ENCODE measurements at regions not wholly inside any gene's neighbourhood (a gene's known extent, or its start where the extent isn't known, plus 50 kb on each side); places are given as distances from the start of the nearest gene placed in this dataset.

DNA sequence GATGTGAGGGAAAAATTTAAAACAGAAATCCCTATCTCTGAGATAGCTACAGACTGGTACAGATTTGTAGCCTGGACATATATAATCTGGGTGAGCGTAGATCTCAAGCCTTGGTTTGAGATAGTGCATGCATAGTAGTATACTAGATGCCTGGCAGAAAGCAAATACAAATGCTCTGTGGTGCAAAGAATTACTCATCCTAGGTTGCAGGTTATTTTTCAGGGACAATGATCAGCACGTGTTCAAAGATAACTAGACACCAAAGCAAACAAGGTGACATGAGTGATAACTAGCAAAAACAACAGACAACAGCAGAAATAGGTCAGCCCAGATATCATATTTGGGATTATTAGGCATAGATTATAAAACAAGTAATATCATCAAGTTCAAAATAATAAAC, 292.5 kb downstream of the HLX start:
- H3K27ac Mint-ChIP-seq: no peak overlapping the region
- DNase-seq (ENCODE audit: low spot score in 2 of 2): no peak
- no peaks in the 10 kb centered on the region for H3K36me3 Mint-ChIP-seq
- no peak for ATAC-seq
- peaks cover 7 to 8% of the 10 kb centered on the region in 2 donors for H3K9me3 Mint-ChIP-seq

DNA sequence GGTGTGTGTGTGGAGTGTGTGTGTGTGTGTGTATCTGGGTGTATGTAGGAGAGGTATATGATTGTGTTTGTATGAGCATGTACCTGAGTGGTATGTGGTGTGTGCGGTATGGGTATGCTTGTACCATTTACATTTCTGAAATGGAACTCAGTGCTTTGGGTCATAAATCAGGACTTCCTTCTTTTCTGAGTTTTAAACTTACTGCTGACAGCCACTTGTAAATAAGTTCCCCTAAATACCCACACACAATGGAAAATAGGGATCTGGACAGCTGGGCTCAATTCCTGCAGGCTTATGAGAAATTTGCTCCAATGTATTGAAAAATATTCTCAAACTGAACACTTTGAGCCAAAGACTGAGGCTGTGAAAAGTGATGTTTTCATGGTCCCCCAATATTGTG, 293.6 kb downstream of the HLX start:
- H3K9me3 Mint-ChIP-seq: peaks cover 7 to 8% of the 10 kb centered on the region in 2 donors
- no peak overlapping the region for H3K27ac Mint-ChIP-seq
- ATAC-seq: no peak
- no peak for DNase-seq (ENCODE audit: low spot score in 2 of 2)
- H3K36me3 Mint-ChIP-seq: no peaks in the 10 kb centered on the region

DNA sequence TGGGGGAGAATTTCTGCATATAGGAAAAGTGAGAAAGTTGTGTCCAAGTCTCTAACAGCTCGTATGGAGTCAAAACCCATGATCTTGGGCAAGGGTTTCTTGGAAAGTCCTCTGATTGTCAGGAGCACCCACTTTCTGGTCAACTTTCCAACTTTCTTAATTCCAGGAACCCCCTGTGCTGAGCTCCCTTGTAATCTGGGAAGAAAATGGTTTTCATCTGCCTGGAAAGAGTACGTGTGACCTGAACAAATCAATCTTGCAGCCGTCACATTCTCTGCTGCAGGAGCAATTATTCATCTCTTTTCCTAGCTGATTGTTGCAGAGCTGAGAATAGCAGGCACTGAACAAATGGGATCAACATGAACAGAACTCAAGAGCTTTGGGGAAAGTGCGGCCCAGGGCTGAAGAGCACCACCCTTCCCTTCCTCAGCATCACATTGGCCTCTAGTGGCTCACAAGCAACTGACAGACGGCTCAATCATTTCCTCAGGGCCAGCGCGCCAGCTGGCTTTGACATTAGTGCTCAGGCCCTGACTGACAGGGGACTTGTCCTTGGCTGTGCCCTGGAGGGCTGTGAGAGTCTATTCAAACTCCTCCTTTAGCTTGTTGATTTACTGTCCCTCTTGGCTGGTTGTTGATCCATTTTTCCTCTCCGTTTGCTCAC, 295.2 kb downstream of the HLX start:
- Mint-ChIP-seq H3K9me3 (peaks cover 7 to 8% of the 10 kb centered on the region in 2 donors), H3K36me3 (no peaks in the 10 kb centered on the region), H3K27ac (no peak overlapping the region)
- DNase-seq (ENCODE audit: low spot score in 2 of 2) (no peak), ATAC-seq (no peak)

DNA sequence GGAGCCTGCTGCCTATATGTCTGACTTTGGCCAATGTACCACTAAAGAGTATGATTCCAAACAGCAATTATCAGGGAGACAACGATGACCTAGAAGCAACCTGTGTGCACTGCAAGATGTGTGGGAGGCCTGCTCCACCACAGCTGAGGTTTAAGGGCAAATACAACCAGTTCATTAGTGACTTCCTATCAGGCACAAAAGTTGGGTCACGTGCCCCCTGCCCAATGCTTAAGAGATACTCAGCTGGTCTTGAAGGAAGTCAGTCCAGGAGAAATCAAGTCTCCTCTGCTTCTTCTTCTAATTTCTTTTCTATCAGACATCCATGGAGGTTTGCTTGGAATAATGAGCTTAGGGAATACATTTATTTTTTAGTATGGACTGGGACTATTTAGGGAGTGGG, 296.0 kb downstream of the HLX start:
- Mint-ChIP-seq H3K9me3 (peaks cover 7 to 8% of the 10 kb centered on the region in 2 donors), H3K36me3 (no peaks in the 10 kb centered on the region), H3K27ac (no peak overlapping the region)
- DNase-seq (ENCODE audit: low spot score in 2 of 2) (no peak), ATAC-seq (no peak)

DNA sequence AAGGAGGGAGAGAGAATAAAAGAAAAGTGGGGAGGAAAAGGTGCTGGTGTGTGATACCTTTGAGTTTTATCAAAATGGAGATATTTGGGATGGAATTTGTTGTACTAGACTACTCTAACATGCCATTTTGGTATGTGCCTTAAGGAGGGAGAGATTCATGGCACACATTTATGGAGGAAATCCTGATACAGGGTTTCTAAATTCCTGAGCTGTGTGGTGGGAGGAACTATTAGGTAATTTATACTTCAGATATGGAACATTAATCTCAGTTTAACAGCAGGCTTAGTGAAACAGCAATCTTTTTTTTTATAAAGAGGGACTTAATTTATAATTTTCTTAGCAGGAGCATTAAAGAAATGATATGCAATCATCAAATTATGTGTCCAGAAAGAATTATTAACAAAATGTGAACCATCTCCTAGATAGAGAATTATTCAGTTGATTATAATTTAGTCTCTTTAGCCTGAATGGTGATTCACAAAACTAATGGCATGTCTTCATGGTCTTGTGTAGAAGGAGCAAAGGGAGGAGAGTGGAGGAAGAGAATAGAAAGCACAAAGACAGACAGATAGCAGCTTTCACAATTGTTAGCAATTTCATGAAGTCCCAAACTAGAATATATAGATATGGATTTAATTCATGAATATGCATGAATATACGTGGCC, 301.6 kb downstream of the HLX start:
- Mint-ChIP-seq H3K27ac (no peak overlapping the region), H3K36me3 (no peaks in the 10 kb centered on the region)
- no peak for ATAC-seq

DNA sequence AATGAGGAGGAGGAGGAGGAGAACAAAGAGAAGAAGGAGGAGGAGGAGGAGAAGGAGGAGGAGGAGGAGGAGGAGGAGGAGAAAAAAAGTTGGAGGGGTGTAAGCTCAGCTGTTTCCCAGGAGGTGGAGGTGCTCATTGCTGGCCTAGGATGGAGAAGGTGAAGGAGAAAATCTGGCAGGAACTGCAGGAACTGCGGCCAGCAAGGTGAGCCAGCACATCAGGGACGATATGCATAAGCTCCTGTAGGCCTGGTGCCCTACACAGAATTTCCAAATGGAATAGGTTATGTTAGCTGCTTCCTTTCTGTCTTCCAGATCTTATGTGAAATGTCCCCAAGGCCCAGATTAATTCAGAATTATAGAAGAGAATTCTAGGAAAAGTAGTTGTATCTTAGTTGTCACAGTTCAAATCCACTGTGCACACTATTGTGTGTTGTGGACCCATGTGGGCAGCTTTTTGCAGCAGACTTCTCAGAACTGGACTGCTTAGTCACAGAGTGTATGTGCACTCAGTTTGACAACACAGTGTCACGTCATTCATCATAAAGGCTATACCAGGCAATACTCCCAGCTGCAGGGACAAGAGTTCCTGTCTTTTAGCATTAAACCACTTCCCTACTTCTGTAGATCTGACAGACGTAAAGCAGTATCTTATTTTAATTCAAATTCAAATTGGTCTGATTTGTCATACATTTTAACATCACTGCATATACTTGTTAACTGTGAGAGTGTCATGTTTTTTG, 303.7 kb downstream of the HLX start:
- Mint-ChIP-seq H3K36me3 (no peaks in the 10 kb centered on the region), H3K27ac (no peak overlapping the region), H3K9me3 (no peaks in the 10 kb centered on the region)
- ATAC-seq: peak in 1 of 2 donors; percentile 50
- DNase-seq (ENCODE audit: low spot score in 2 of 2): no peak

More for the DNA sequence above, 301.6 kb downstream of the HLX start:
- no peak for DNase-seq (ENCODE audit: low spot score in 2 of 2)
- no peaks in the 10 kb centered on the region for H3K9me3 Mint-ChIP-seq

DNA sequence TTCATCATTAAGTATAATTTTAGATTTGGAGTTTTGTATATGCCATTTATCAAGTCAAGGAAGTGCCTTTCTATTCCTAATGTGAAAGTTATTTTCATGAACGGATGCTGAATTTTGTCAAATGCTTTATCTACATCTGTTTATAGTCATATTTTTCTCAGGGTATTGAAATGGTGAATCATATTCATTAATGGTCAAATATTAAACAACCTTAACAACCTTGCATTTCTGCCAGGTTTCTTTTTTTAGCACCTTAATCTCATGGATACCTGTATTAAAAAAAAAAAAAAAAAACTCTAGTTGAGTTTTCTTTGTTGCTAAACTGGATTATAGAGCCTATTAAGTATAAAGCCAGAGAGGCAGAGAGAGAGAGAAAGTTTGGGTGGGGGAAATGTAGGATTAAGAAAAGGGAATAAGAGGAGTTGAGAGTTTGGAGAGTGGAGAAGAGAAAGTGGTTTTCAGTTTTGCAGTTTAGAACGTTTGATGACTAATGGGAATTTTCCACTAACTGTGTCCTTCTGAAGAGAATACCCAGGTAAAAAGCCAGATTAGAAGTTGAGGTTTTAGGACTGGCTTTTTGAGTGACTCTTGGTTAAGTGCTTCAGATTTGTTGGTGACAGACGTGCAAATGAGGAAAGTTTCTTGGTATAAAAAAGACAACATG, 305.0 kb downstream of the HLX start:
- DNase-seq (ENCODE audit: low spot score in 2 of 2) (no peak), ATAC-seq (no peak)
- H3K9me3 Mint-ChIP-seq: no peaks in the 10 kb centered on the region
- no peaks in the 10 kb centered on the region for H3K36me3 Mint-ChIP-seq
- no peak overlapping the region for H3K27ac Mint-ChIP-seq

DNA sequence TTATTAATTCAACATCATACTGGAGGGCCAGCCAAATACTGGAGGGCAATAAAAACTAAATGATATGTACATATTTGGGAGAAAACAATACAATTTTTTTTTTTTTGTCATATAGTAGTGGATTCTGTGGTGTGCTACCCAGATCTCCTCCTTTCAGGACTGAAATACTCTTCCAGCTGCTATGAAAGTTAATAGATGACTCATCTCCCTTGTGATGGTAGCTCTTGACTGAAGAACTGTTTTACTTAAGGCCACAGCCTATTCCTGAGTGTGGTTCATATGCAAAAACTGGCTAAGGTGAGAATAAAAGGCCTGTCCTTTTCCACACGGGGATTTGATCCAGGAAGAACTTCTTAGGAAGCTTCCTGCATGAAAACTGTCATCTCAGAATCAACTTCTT, 307.9 kb downstream of the HLX start:
- H3K36me3 Mint-ChIP-seq: no peaks in the 10 kb centered on the region
- ATAC-seq: no peak

DNA sequence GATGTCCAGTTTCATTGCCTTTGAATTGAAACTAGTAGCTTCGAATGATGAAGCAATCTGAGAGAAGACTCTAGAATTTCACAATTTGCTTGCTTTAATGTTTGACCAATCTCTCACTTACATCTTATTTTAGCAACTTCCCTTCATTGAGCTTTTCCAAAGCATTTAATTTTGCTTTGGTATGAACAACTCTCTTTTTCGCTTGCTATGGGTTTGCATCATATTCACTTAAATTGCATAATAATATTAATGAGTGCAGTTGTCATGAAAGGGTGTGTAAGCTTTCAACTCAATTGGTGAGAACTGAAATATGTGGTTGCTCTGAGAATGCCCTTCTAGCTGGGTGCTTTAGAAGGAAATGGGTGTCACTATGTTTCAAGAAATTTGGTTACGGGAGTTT, 309.2 kb downstream of the HLX start:
- no peak overlapping the region for H3K27ac Mint-ChIP-seq
- H3K9me3 Mint-ChIP-seq: no peaks in the 10 kb centered on the region
- no peaks in the 10 kb centered on the region for H3K36me3 Mint-ChIP-seq
- no peak for ATAC-seq
- no peak for DNase-seq (ENCODE audit: low spot score in 2 of 2)

More for the DNA sequence above, 307.9 kb downstream of the HLX start:
- Mint-ChIP-seq H3K27ac (no peak overlapping the region), H3K9me3 (no peaks in the 10 kb centered on the region)
- DNase-seq (ENCODE audit: low spot score in 2 of 2): no peak

DNA sequence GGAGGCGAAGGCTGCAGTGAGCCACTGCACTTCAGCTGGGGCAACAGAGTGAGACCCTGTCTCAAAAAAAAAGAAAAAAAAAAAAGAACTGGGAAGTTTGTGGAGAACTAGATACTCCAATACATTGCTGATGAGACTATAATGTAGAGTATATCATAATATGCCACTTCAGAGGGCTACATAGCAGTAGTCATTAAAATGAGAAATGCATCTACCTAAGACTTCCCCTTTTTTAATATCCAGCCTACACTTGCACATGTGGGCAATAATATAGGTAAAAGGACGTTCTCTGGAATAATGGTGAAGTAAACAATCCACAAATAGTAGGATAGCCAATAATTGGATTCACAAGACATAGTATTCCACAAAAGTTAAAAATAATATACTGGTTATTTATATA, 311.0 kb downstream of the HLX start:
- no peaks in the 10 kb centered on the region for H3K36me3 Mint-ChIP-seq
- H3K27ac Mint-ChIP-seq: no peak overlapping the region
- ATAC-seq: no peak
- no peaks in the 10 kb centered on the region for H3K9me3 Mint-ChIP-seq
- no peak for DNase-seq (ENCODE audit: low spot score in 2 of 2)

DNA sequence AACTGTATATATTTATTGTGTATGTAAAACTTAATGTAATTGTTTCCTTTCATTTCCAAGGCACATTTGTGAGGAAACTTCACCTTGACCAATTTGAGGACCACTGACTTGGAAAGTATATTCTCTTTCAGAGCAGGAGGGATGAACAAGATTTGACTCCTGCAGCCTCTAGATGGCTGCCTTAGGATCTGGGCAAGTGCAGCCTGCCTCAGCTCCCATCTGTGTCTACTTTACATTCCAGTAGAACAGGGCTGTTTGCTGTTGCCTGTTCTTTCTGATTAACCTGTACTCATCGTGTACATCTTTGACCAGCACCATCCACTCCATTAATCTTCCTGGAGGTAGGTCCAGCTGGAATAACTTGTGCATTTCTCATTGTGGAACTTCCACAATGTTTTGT, 312.8 kb downstream of the HLX start:
- H3K27ac Mint-ChIP-seq: no peak overlapping the region

DNA sequence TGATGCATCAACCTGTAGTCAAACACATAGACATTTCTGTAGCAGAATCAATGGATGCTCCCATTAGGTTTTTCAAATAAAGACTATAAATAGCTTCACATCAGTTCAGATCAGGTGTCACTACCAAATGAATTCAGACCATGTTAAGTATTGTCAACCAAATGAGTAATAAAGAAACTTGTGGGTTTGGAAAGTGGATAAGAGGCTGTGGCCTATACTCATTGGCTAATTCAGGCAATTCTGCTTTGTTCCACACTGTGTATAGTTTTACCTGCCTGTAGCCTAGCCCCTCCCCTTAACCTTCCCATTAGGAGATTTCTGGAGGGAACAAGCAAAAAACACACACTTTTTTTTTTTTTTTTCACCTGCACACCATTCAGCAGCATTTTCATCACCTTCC, 321.2 kb downstream of the HLX start:
- Mint-ChIP-seq H3K36me3 (no peaks in the 10 kb centered on the region), H3K9me3 (no peaks in the 10 kb centered on the region), H3K27ac (no peak overlapping the region)
- ATAC-seq (peak; percentile 40 to 68), DNase-seq (ENCODE audit: low spot score in 2 of 2) (no peak)

More for the DNA sequence above, 312.8 kb downstream of the HLX start:
- Mint-ChIP-seq H3K9me3 (no peaks in the 10 kb centered on the region), H3K36me3 (no peaks in the 10 kb centered on the region)
- no peak for ATAC-seq
- no peak for DNase-seq (ENCODE audit: low spot score in 2 of 2)

DNA sequence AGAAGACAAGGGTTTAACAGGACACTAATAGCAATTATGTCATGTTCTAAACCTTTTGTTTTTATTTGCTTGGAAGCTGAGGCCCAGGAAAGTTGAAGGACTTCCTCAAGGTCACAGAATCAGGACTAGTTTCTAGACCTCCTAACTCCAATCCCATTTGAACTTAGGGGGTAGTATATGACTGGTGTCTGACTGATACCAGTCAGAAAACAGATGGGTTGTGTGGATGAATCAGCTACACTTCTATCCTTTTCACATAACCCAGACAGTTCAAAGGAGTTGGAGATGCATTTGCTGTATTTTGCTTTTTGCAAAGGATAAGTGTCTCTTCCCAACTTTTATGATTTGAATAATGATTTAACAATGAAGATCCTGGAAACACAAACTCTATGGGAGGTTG, 322.5 kb downstream of the HLX start:
- ATAC-seq: peak in 1 of 2 donors; percentile 77
- DNase-seq (ENCODE audit: low spot score in 2 of 2): no peak
- Mint-ChIP-seq H3K36me3 (no peaks in the 10 kb centered on the region), H3K27ac (no peak overlapping the region), H3K9me3 (no peaks in the 10 kb centered on the region)

DNA sequence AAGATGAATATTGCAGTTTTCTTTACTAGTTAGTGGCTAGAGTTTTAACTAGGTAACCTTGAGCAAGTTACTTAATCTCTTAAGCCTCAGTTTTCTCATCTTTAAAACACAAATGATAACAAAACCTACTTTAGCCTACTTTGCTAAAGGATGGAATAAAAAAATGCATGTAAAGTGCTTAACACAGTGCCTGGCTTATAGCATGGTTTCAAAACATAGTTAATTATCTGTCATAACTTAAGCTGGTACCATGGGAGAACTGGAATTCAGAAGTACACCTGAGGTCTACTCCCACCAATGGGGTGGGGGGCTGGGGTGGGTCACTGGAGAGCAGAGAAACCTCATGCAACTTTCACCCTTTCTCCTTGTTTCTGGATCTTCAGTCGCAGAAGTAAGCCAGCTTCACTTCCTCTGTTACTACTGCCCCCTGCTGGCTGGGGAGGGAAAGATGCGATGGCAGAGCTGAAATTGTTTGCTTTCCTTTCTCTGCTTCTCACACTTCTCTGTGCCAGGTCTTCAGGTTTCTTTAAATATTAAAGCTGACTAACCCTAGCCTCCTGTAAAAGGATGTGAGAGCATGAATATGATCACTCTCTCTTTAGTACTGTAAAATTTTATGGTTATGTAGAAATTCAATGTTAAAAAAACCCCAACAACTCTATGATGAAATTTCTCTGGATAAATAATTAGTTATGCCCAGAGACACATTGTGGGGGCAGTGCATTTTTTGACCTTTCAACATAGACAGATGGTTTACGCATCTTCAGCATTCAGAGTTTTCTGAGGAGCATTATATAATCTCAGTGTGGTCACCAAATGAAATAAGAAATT, 324.2 kb downstream of the HLX start:
- DNase-seq (ENCODE audit: low spot score in 2 of 2) (peak in 1 of 2 donors; percentile 84), ATAC-seq (peak in 1 of 2 donors; percentile 37)
- Mint-ChIP-seq H3K36me3 (no peaks in the 10 kb centered on the region), H3K27ac (no peak overlapping the region), H3K9me3 (no peaks in the 10 kb centered on the region)

DNA sequence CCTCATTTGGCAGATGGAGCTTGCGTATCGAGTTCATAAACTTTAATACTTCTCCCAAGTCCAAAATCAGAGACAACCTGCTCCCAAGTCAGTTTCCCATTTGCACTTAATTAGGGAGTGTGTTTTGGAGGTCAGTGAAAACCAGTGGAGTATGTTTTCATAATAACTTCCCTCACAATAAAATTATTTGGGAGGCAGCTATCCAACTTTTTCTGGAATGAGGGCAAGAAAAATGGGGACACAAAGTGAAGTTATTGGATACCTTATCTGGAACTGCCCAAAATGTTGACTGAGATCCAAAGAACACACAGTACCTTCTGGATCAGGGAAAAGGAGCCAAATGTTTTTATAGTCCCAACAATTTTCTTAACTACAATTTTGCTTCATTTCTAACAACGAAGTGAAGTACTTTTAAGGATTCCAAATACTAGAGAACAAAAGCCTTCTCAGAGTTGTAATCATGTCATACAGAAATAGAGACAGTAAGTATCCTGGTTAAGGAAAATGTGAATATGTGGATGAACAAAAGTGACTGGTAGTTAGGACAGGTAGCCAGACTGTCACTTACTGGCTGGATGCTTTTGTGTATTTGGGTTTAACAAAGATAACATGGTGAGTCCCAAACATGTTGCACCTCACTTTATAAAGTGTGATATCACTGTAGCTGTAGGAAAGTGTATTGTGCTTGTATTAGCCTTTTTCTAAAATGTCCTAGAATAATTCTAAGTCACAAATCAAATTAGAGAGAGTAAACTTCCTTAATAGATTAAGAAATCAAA, 325.0 kb downstream of the HLX start:
- DNase-seq (ENCODE audit: low spot score in 2 of 2): no peak
- Mint-ChIP-seq H3K9me3 (no peaks in the 10 kb centered on the region), H3K27ac (no peak overlapping the region), H3K36me3 (no peaks in the 10 kb centered on the region)
- ATAC-seq: no peak

DNA sequence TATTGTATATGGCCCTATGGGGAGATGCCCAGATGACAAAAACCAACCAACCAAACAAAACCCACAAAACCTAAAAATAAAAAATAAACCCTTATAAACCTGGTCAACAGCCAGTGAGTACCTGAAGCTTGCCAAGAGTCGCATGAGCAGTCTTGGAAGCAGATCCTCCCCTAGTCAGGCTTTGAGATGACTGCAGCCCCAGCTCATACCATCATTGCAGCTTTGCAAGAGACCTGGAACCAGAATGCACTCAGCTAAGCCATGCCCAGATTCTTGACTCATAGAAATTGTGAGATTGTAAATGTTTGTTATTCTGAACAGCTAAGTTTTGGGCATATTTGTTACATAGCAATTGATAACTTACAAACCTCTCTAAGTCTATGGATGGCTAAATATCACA, 326.8 kb downstream of the HLX start:
- Mint-ChIP-seq H3K27ac (no peak overlapping the region), H3K9me3 (peaks cover 0 to 9% of the 10 kb centered on the region in 2 donors), H3K36me3 (no peaks in the 10 kb centered on the region)
- DNase-seq (ENCODE audit: low spot score in 2 of 2): no peak
- ATAC-seq: no peak
